Activated CD4-positive, alpha-beta T cell treated with anti-CD3 and anti-CD28 coated beads, Interleukin-2, amount 50 U/mL, for 16 hours (primary cell): ENCODE measurements at regions not wholly inside any gene's neighbourhood (a gene's known extent, or its start where the extent isn't known, plus 50 kb on each side); places are given as distances from the start of the nearest gene placed in this dataset.
"Not testable (repeated sequence)": the region's sequence is repeated elsewhere in the genome, so short reads cannot be mapped to it uniquely, and the experiment has no call there.

ENCODE experiments used
- DNase-seq: peaks from one replicate; pipeline ENCODE4 v3.0.0-alpha.2; 2020

DNA sequence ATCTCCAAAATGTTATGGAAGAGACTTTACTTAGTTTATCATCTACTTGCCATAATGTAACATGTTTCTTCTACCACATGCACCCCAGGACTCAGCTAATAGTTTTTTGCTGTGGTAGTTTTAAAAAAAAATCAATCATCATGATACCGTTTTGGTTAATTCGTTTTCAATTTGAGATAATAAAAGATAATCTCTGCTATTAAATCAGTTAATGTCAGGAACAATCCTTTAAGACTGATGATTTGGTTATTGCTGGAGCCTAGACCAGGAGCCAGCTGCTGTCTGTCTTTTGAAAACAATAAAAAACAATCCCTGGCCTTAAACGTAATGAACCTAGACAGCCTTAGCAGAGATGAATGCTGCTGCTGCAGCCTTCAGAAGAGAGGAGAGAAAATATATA, 403.7 kb downstream of the OXSM start:
- DNase-seq = no peak

GRCh38 chr3:26196781-26197180, 406.9 kb downstream of the OXSM start:
- DNase-seq = no peak

- no peak for DNase-seq
These were observed 408.7 kb downstream of the OXSM start for GRCh38 chr3:26198609-26199008.

GRCh38 chr3:26202169-26202568, 412.3 kb downstream of the OXSM start:
- DNase-seq = no peak

- no peak for DNase-seq
These were observed 415.6 kb downstream of the OXSM start for GRCh38 chr3:26205475-26205874.

DNA sequence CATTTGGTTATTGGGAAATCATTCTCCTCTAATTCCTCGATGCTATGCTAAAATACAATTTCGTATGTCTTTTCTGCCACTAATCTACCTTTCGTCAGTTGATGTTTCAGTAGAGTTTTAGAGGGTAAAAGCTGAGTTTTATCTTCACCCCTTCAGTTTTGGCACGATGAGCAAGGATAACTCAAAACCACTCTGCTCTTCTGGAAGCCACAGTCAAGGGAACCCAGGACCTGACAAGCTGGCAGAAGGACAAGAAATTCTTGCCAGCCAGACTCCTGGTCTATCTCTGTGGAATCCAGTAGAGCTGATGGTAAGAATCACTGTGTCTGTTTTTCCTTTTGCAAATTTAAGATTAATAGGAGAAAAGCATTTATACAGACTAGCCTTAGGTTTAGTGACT, 414.4 kb upstream of the LRRC3B start:
- DNase-seq = no peak

- no peak for DNase-seq
These were observed 392.8 kb upstream of the LRRC3B start for GRCh38 chr3:26229801-26230200.

GRCh38 chr3:26233374-26233773, 389.2 kb upstream of the LRRC3B start:
- DNase-seq = no peak

DNA sequence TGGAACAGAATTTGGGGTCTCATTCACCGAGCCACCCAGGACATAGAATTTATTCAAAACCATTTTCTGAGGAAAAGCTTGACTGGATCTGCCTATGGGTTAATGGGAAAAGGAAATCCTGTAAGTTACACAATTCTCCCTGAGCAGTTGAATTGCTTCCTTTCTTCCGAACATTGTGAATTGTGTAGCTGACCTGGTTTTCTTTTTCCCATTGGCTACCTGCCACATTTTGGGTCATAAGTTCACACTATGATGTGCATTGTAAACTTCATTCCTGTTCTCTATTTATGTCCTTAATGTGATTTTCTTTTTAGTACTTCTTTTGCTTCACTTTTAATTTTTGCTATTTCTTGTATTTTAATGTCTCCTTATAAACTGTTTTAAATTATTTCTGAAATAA, 386.0 kb upstream of the LRRC3B start:
- DNase-seq = no peak

GRCh38 chr3:26237036-26237682, 385.4 kb upstream of the LRRC3B start:
- no peak for DNase-seq

- DNase-seq = not testable (repeated sequence)
These were observed 378.0 kb upstream of the LRRC3B start for GRCh38 chr3:26244586-26244985.

- DNase-seq = no peak
These were observed 377.3 kb upstream of the LRRC3B start for GRCh38 chr3:26245236-26245635.

GRCh38 chr3:26246901-26247300, 375.7 kb upstream of the LRRC3B start:
- DNase-seq = no peak

DNA sequence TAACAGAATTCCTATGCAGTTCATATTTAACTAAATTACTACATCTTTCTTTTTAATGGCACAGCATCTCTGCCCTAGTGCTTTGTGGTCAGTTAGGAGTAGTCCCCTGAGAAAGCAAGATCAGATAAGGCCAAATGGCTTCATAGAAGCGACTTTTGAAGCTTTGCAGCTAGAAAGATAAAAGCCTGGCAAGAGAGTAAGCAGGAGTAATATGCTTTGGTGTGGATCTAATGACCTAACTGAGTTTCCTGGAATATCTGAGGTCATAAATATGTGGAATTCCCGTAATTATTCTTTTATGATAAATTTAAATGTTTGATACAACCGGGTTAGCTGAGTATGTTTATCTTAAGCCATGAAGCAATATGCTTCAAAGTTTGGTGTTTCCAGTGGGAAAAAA, 374.9 kb upstream of the LRRC3B start:
- DNase-seq = no peak

DNA sequence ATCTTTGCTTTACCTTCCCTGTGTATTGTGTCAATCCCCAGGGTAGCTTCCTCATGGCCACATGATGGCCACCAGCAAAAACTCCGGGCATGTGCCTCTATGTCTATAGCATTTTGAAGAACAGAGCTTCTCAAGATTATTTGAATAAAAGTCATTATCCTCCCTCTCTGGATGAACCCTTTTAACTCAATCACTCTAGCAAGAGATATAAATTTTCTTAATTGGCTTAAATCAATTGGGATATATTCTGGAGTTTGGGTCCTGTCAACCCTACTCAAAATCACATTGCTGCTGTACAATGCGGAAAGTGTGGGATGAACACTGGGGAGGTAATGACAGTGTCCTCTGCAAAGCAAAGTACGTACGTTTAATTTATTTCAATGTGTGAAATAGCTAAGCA, 370.6 kb upstream of the LRRC3B start:
- no peak for DNase-seq

GRCh38 chr3:26256224-26256623, 366.3 kb upstream of the LRRC3B start:
- DNase-seq = no peak

DNA sequence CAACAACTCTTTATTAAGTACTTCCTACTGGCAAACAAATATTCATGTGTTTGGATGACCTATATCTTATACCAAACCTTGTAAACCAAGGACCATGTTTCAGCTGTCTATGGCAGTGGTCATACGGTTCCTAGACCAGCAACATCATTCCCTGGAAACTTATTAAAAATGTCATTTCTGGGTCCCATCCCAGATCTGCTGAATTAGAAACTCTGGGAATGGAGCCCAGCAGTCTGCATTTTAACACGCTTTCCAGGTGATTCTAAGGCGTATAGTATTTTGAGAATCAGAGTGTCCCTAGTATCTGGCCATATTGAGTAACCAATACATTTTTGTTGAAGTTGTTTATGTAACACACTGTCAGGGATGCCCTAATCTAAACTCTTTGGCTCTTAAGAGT, 363.4 kb upstream of the LRRC3B start:
- no peak for DNase-seq

DNA sequence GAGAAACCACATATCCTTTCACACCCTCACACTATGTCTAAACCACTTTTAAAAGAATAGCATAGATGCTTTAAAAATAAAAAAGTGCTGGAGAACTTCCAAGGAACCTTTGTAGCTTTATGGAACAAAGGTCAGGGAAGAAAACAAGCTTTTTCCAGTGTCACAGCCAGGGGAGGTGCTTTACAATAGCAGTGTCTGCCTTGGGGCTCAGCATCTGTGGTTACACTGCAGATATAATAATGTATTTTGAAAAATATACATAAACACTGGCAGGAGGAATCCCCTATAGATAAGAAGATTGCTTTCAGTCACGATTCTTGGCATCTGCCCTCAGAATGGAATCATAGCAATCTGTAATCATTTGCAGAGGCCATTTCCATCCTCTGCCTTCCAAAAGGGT, 362.4 kb upstream of the LRRC3B start:
- DNase-seq = no peak

GRCh38 chr3:26264708-26265107, 357.9 kb upstream of the LRRC3B start:
- DNase-seq = no peak

DNA sequence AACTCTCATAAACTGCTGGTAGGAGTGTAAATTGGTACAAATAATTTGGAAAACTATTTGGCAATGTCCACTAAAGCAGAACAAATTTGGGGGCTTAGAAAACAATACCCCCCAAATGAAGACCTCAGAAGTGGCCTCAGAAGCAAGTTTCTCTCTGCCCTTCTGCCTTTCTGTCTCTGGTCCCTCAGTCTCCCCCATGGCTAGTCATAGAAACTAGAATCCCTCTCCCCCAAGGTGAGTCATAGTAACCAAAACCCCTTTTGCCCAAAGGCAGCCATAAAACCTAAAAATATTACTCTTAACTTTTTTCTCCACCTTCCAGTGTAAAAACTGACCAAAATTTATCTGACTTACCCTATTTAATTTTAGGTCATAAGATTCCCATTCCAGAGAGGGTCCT, 350.7 kb upstream of the LRRC3B start:
- no peak for DNase-seq

GRCh38 chr3:26273196-26273595, 349.4 kb upstream of the LRRC3B start:
- DNase-seq = no peak

DNA sequence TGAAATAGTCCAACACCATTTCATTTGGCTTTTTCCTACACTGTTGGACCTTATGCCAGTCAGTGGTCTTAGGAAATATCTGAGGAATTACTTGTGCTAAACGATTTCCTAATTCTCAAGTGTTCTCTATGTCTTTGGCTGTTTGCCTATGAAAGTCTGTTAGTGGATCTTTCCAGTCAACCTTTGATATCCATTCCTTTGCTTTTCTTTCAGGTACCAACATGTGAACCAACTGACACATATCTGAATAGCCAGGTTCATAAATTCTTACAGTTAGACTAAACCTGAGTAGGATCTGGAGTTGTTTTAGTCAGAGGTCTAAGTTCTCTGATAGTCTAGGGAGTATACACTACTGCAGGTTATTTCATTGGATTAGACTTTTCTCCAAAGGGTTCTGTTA, 343.5 kb upstream of the LRRC3B start:
- no peak for DNase-seq

DNA sequence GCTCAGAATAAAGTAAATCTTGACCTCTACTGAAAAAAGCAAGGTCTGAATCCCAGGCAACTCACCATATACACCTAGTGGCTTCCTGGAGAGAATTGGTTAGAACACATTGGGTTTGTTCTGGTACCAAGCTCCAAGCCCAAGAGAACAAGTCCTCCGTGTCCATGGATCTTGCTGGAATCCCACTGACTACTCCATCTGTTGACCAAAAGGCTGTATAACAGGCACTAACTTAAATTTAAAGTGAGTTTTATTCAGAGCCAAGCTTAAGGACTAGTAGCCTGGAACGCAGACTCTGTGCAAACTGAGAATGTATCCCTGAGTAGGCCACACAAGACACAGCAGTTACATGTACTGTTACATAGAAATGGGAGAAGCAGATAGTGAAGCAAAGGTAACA, 342.1 kb upstream of the LRRC3B start:
- DNase-seq = no peak

DNA sequence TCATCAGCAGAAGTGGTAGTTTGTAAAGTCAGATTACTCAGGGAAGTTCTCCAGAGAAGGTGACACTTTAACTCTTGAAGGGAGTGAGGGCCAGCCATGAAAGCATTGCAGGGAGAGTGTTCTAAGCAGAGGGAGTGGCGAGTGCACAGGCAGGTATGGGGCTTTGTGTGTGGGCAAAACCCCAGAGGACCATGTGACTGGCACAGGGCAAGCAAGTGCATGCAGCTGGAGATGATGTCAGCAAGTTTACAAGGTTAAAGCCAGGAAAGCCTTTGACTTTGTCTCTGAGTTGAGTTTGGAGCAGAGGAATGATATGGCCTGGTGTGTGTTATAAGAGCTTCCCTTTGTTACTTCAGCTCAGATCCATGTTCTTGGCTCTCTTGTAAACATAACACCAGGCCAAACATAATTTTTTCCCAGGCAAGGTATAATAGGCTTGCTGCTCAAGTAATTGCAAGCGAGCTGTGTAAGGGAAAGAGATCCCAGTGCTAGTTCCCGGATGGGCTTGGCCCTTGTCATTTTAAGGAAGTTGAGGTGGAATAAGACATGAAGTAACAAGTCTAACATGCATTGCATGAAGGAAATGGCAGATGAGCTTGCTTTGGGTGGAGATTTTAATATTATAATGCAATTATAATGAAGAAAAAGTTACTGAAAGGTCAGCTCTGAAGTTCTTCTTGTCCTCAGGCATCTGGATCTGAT, 341.1 kb upstream of the LRRC3B start:
- DNase-seq = no peak

- not testable (repeated sequence) for DNase-seq
These were observed 338.1 kb upstream of the LRRC3B start for GRCh38 chr3:26284503-26284902.
